ENCODE measurements at regions not wholly inside any gene's neighbourhood (a gene's known extent, or its start where the extent isn't known, plus 50 kb on each side); places are given as distances from the start of the nearest gene placed in this dataset.

DNA sequence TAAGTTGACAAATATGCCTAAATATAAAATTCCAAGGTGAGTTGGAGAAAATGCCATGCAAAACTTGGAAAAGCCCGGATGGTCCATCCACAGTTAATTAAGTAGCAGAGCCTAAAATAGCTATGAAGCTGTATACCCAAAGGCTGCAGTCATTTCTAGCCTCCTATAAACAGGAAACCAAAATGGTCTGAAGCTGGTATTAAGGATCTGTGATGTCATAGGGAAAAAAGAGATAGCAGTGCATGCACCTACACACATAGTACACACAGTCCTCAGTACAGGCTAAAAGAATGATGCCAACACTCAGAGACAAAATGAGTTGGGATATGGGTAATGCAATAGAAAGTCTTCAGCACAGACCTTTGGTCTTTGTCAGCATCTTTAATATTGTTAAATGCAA lies 736.9 kb downstream of the EFNB2 start:
- Histone ChIP-seq H3K4me2 (ENCODE audit: insufficient read depth, low read length) (no peak overlapping the region), H3K27me3 (ENCODE audit: insufficient read depth, low read length) (no peaks in the 10 kb centered on the region), H3K27ac (ENCODE audit: low read depth, low read length) (no peak overlapping the region), H4K20me1 (ENCODE audit: insufficient read depth, low read length) (no peaks in the 10 kb centered on the region), H3K4me3 (ENCODE audit: insufficient read depth, low read length) (no peak overlapping the region), H3K4me1 (ENCODE audit: insufficient read depth, low read length) (no peaks in the 10 kb centered on the region), H3K79me2 (ENCODE audit: insufficient read depth, low read length) (no peaks in the 10 kb centered on the region), H3K9me3 (ENCODE audit: low read depth, low read length) (no peaks in the 10 kb centered on the region), H2AFZ (ENCODE audit: low read length) (no peak overlapping the region), H3K36me3 (ENCODE audit: insufficient read depth, low read length) (no peaks in the 10 kb centered on the region)
- TF ChIP-seq, protein P1, sequence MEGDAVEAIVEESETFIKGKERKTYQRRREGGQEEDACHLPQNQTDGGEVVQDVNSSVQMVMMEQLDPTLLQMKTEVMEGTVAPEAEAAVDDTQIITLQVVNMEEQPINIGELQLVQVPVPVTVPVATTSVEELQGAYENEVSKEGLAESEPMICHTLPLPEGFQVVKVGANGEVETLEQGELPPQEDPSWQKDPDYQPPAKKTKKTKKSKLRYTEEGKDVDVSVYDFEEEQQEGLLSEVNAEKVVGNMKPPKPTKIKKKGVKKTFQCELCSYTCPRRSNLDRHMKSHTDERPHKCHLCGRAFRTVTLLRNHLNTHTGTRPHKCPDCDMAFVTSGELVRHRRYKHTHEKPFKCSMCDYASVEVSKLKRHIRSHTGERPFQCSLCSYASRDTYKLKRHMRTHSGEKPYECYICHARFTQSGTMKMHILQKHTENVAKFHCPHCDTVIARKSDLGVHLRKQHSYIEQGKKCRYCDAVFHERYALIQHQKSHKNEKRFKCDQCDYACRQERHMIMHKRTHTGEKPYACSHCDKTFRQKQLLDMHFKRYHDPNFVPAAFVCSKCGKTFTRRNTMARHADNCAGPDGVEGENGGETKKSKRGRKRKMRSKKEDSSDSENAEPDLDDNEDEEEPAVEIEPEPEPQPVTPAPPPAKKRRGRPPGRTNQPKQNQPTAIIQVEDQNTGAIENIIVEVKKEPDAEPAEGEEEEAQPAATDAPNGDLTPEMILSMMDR (IDR thresholded peaks at IDR 0.05; ENCODE audit: extremely low read depth, low read depth, low read length): no peak
- no peak for DNase-seq (ENCODE audit: insufficient read length, low spot score, missing footprints)

DNA sequence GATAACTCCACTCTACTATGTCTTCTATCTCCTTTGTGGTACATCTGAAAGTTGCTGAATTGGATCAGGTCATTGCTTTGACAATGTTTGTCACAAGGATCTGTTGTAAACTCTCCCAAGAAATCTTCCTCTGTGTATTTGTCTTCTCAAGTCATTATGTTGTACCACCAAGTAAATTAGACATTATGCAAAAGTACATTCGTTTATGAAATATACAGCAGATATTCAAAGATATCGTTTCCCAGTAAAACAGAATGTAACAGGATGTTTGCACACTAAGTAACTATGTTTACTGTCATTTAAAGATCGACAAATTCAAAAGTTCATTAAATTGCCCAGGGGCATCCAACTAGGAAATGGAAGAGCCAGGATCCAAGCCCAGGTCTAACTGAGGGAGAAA lies 739.4 kb downstream of the EFNB2 start:
- Histone ChIP-seq H3K4me3 (ENCODE audit: insufficient read depth, low read length) (no peak overlapping the region), H3K4me2 (ENCODE audit: insufficient read depth, low read length) (no peak overlapping the region), H4K20me1 (ENCODE audit: insufficient read depth, low read length) (no peaks in the 10 kb centered on the region), H3K4me1 (ENCODE audit: insufficient read depth, low read length) (no peaks in the 10 kb centered on the region), H2AFZ (ENCODE audit: low read length) (no peak overlapping the region), H3K27me3 (ENCODE audit: insufficient read depth, low read length) (no peaks in the 10 kb centered on the region), H3K27ac (ENCODE audit: low read depth, low read length) (no peak overlapping the region), H3K9me3 (ENCODE audit: low read depth, low read length) (no peaks in the 10 kb centered on the region), H3K36me3 (ENCODE audit: insufficient read depth, low read length) (no peaks in the 10 kb centered on the region), H3K79me2 (ENCODE audit: insufficient read depth, low read length) (no peaks in the 10 kb centered on the region)
- TF ChIP-seq, protein P1 (IDR thresholded peaks at IDR 0.05; ENCODE audit: extremely low read depth, low read depth, low read length): no peak
- no peak for DNase-seq (ENCODE audit: insufficient read length, low spot score, missing footprints)

DNA sequence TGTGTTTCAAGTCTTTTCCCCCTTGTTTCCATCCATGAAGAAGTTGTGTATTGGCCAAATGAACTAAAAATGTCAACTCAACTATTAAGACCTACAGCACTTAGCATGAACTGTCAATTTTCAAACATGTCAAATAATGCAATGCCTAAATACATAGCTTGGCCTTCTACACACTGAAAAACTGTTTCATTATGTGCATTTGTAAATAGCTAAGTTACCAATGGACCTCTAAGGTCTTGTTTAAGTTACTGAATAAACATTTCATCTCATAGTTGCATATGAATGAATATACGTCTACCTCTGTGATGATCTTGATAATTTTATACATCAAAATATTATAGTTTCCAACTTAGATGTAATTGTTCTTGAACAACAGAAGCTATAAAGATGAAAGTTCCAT lies 744.5 kb downstream of the EFNB2 start:
- Histone ChIP-seq H3K27me3 (ENCODE audit: insufficient read depth, low read length) (no peaks in the 10 kb centered on the region), H3K4me1 (ENCODE audit: insufficient read depth, low read length) (no peaks in the 10 kb centered on the region), H3K4me3 (ENCODE audit: insufficient read depth, low read length) (no peak overlapping the region), H4K20me1 (ENCODE audit: insufficient read depth, low read length) (no peaks in the 10 kb centered on the region), H2AFZ (ENCODE audit: low read length) (no peak overlapping the region), H3K9me3 (ENCODE audit: low read depth, low read length) (no peaks in the 10 kb centered on the region), H3K36me3 (ENCODE audit: insufficient read depth, low read length) (no peaks in the 10 kb centered on the region), H3K4me2 (ENCODE audit: insufficient read depth, low read length) (no peak overlapping the region), H3K79me2 (ENCODE audit: insufficient read depth, low read length) (no peaks in the 10 kb centered on the region), H3K27ac (ENCODE audit: low read depth, low read length) (no peak overlapping the region)
- no peak for DNase-seq (ENCODE audit: insufficient read length, low spot score, missing footprints)
- TF ChIP-seq, protein P1 (IDR thresholded peaks at IDR 0.05; ENCODE audit: extremely low read depth, low read depth, low read length): no peak

DNA sequence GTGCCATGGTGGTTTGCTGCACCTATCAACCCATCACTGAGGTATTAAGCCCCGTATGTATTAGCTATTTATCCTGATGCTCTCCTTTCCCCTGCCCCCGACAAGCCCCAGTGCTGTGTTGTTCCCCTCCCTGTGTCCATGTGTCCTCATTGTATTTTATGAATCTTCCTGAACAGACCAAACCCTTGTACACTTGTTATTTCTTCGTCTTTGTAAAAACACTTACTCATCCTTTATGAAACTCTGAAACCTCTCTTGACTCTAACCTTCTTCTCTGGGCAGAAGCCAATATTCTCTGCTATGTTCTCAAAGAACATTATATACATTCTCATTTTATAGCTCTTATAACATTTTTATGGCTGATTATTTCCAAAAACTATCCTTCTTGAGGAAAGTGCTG lies 746.9 kb downstream of the EFNB2 start:
- H4K20me1 ChIP-seq (ENCODE audit: insufficient read depth, low read length): no peaks in the 10 kb centered on the region
- H3K4me3 ChIP-seq (ENCODE audit: insufficient read depth, low read length): no peak overlapping the region
- no peaks in the 10 kb centered on the region for H3K27me3 ChIP-seq (ENCODE audit: insufficient read depth, low read length)
- H3K4me1 ChIP-seq (ENCODE audit: insufficient read depth, low read length): no peaks in the 10 kb centered on the region
- H2AFZ ChIP-seq (ENCODE audit: low read length): no peak overlapping the region
- TF ChIP-seq, protein P1 (IDR thresholded peaks at IDR 0.05; ENCODE audit: extremely low read depth, low read depth, low read length): no peak
- no peaks in the 10 kb centered on the region for H3K36me3 ChIP-seq (ENCODE audit: insufficient read depth, low read length)
- no peaks in the 10 kb centered on the region for H3K79me2 ChIP-seq (ENCODE audit: insufficient read depth, low read length)
- H3K27ac ChIP-seq (ENCODE audit: low read depth, low read length): no peak overlapping the region
- DNase-seq (ENCODE audit: insufficient read length, low spot score, missing footprints): no peak
- no peak overlapping the region for H3K4me2 ChIP-seq (ENCODE audit: insufficient read depth, low read length)
- no peaks in the 10 kb centered on the region for H3K9me3 ChIP-seq (ENCODE audit: low read depth, low read length)

All from osteoblast (primary cell).